ENCODE measurements at regions not wholly inside any gene's neighbourhood (a gene's known extent, or its start where the extent isn't known, plus 50 kb on each side); places are given as distances from the start of the nearest gene placed in this dataset.

GRCh38 chr3:111292117-111292516 is 220.5 kb downstream of the NECTIN3 start:
- H3K27me3 ChIP-seq (ENCODE audit: control insufficient read depth, extremely low read depth, insufficient read depth, low read length): no peaks in the 10 kb centered on the region
- no peaks in the 10 kb centered on the region for H4K20me1 ChIP-seq (ENCODE audit: control insufficient read depth, extremely low read depth, insufficient read depth, low read length)
- FAIRE-seq: no peak
- no peaks in the 10 kb centered on the region for H3K4me1 ChIP-seq (ENCODE audit: control insufficient read depth, extremely low read depth, insufficient read depth, low read length)
- H3K4me3 ChIP-seq (ENCODE audit: control insufficient read depth in 2 of 3, extremely low read depth in 1 of 3, insufficient read depth in 2 of 3, low read depth in 1 of 3, low read length in 3 of 3): no peak overlapping the region
- H3K9me1 ChIP-seq (ENCODE audit: control insufficient read depth, extremely low read depth, insufficient read depth, low read length): no peaks in the 10 kb centered on the region
- H3K4me2 ChIP-seq (ENCODE audit: control insufficient read depth, extremely low read depth, insufficient read depth, low read depth, low read length): no peak overlapping the region
- no peaks in the 10 kb centered on the region for H3K9me3 ChIP-seq (ENCODE audit: control insufficient read depth, low read depth, low read length)
- no peaks in the 10 kb centered on the region for H3K36me3 ChIP-seq (ENCODE audit: control insufficient read depth in 2 of 2, extremely low read depth in 1 of 2, insufficient read depth in 2 of 2, low read length in 2 of 2)
- TF ChIP-seq EZH2 (IDR thresholded peaks at IDR 0.05; ENCODE audit: low read length) (no peak), CTCF (optimal IDR thresholded peaks at IDR 0.05 in 1 of 3, IDR thresholded peaks at IDR 0.05 in 1 of 3, conservative IDR thresholded peaks at IDR 0.05 in 1 of 3; ENCODE audit: extremely low read depth in 1 of 3, insufficient read depth in 2 of 3, low read length in 3 of 3) (no peak)
- no peaks in the 10 kb centered on the region for H3K79me2 ChIP-seq (ENCODE audit: control insufficient read depth, insufficient read depth, low read length)
- DNase-seq (ENCODE audit: low read depth, low spot score): no peak
- no peak overlapping the region for H2AFZ ChIP-seq (ENCODE audit: control insufficient read depth, low read length)
- dilution Hi-C loops (cut with MboI; ENCODE audit: extremely low pct_ligation_motif_present, low sequenced_read_pairs): no loop called here
- no peak overlapping the region for H3K27ac ChIP-seq (ENCODE audit: control insufficient read depth, insufficient read depth, low read length)
- no peak overlapping the region for H3K9ac ChIP-seq (ENCODE audit: control insufficient read depth, extremely low read depth, insufficient read depth, low read length)

GRCh38 chr3:111299192-111299615 is 227.6 kb downstream of the NECTIN3 start:
- no peaks in the 10 kb centered on the region for H3K4me1 ChIP-seq (ENCODE audit: control insufficient read depth, extremely low read depth, insufficient read depth, low read length)
- no peaks in the 10 kb centered on the region for H4K20me1 ChIP-seq (ENCODE audit: control insufficient read depth, extremely low read depth, insufficient read depth, low read length)
- TF ChIP-seq EZH2 (IDR thresholded peaks at IDR 0.05; ENCODE audit: low read length) (no peak), CTCF (optimal IDR thresholded peaks at IDR 0.05 in 1 of 3, IDR thresholded peaks at IDR 0.05 in 1 of 3, conservative IDR thresholded peaks at IDR 0.05 in 1 of 3; ENCODE audit: extremely low read depth in 1 of 3, insufficient read depth in 2 of 3, low read length in 3 of 3) (peak in 1 of 3 experiments; percentile 5)
- H3K27ac ChIP-seq (ENCODE audit: control insufficient read depth, insufficient read depth, low read length): no peak overlapping the region
- H3K27me3 ChIP-seq (ENCODE audit: control insufficient read depth, extremely low read depth, insufficient read depth, low read length): no peaks in the 10 kb centered on the region
- no peaks in the 10 kb centered on the region for H3K9me1 ChIP-seq (ENCODE audit: control insufficient read depth, extremely low read depth, insufficient read depth, low read length)
- no peak overlapping the region for H3K4me2 ChIP-seq (ENCODE audit: control insufficient read depth, extremely low read depth, insufficient read depth, low read depth, low read length)
- no peaks in the 10 kb centered on the region for H3K36me3 ChIP-seq (ENCODE audit: control insufficient read depth in 2 of 2, extremely low read depth in 1 of 2, insufficient read depth in 2 of 2, low read length in 2 of 2)
- dilution Hi-C loops (cut with MboI; ENCODE audit: extremely low pct_ligation_motif_present, low sequenced_read_pairs): no loop called here
- H3K4me3 ChIP-seq (ENCODE audit: control insufficient read depth in 2 of 3, extremely low read depth in 1 of 3, insufficient read depth in 2 of 3, low read depth in 1 of 3, low read length in 3 of 3): no peak overlapping the region
- H2AFZ ChIP-seq (ENCODE audit: control insufficient read depth, low read length): no peak overlapping the region
- no peaks in the 10 kb centered on the region for H3K79me2 ChIP-seq (ENCODE audit: control insufficient read depth, insufficient read depth, low read length)
- no peak for FAIRE-seq
- H3K9me3 ChIP-seq (ENCODE audit: control insufficient read depth, low read depth, low read length): no peaks in the 10 kb centered on the region
- DNase-seq (ENCODE audit: low read depth, low spot score): no peak
- no peak overlapping the region for H3K9ac ChIP-seq (ENCODE audit: control insufficient read depth, extremely low read depth, insufficient read depth, low read length)
